ENCODE measurements at regions not wholly inside any gene's neighbourhood (a gene's known extent, or its start where the extent isn't known, plus 50 kb on each side); places are given as distances from the start of the nearest gene placed in this dataset.

- TF ChIP-seq, protein P1, sequence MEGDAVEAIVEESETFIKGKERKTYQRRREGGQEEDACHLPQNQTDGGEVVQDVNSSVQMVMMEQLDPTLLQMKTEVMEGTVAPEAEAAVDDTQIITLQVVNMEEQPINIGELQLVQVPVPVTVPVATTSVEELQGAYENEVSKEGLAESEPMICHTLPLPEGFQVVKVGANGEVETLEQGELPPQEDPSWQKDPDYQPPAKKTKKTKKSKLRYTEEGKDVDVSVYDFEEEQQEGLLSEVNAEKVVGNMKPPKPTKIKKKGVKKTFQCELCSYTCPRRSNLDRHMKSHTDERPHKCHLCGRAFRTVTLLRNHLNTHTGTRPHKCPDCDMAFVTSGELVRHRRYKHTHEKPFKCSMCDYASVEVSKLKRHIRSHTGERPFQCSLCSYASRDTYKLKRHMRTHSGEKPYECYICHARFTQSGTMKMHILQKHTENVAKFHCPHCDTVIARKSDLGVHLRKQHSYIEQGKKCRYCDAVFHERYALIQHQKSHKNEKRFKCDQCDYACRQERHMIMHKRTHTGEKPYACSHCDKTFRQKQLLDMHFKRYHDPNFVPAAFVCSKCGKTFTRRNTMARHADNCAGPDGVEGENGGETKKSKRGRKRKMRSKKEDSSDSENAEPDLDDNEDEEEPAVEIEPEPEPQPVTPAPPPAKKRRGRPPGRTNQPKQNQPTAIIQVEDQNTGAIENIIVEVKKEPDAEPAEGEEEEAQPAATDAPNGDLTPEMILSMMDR (IDR thresholded peaks at IDR 0.05; ENCODE audit: poor library complexity): no peak
- no peak for TF ChIP-seq EZH2phosphoT487 (IDR thresholded peaks at IDR 0.05; ENCODE audit: low read depth, severe bottlenecking, unreplicated experiment)
Measured at GRCh38 chr4:4603067-4603466, 61.2 kb upstream of the STX18 start.

All from hepatocyte (in vitro differentiated cells).